SKM-1 (cell line): ENCODE measurements at regions not wholly inside any gene's neighbourhood (a gene's known extent, or its start where the extent isn't known, plus 50 kb on each side); places are given as distances from the start of the nearest gene placed in this dataset.
A peak's percentile ranks its signal among the peaks of the same experiment; 100 is the strongest.

ENCODE experiments used
- DNase-seq: peaks from one replicate; lab custom pipeline; 2025; ENCODE audit not compliant: unreplicated experiment; lab: John Stamatoyannopoulos, UW

DNA sequence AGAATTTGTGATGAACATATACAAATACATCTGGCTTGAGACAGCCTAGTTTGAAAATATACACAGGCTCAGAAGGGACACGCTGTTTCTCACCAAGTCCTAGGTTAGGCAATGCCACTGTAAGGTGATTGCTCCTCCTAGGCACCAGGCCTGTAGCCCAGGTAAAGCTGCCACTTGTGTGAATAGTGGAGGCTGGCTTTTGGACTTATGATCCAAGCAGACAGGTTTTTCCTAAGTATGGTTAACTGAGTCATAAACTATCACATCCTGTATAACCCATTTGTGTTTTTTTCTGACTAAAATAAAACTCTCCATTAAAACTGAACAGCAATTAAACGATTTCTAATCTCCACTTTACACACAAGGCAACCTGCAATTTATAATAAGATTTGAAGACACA, 81.0 kb downstream of the SEMA4F start:
- no peak for DNase-seq

DNA sequence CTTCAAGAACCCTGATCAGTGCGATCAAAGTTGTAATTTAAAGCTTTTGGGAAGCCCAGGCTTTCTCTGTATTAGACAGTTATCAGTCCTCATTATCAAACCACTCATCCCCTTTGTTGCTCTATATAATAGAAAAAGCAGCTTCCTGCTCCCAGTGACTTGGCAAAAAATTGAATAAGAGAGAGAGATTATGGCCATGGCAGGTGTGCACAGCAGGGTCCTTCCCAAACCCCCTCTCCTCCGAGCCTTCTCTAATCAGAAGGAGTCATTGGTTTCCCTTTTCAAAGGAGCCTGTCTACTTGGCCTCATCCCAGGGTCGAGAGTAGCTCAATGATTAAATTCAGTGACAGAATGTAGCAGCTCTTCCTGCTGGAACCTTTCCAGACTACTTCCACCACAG, 81.5 kb downstream of the SEMA4F start:
- DNase-seq = no peak

DNA sequence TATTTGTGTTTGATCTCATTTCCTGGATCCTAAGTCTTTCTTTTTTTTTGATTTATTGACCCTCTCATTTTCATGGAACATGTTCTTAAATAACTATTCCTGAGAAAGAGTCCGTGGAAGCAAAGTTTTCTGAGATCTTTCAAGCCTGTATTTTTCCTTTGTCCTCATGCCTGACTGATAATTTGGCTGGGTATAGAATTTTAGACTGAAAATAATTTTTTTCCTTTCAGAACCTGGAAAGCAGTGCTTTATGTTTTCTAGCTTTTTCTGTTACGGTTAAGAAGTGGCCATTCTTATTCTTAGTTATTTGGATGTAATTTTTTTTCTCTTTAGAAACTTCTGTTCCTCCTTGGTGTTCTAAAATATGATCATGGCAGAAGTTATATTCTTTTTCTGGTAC, 82.5 kb downstream of the SEMA4F start:
- DNase-seq = no peak

DNA sequence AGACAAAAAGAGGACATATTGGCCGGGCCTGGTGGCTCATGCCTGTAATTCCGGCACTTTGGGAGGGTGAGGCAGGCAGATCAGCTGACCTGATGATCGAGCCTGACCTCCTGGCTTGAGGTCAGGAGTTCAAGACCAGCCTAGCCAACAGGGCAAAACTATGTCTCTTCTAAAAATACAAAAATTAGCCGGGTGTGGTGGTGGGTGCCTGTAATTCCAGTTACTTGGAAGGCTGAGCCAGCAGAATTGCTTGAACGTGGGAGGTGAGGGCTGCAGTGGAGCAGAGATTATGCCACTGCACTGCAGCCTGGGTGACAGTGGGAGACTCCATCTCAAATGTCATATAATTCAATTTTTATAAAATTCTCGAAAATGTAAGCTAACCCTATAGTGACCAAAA, 84.5 kb downstream of the SEMA4F start:
- DNase-seq = no peak

DNA sequence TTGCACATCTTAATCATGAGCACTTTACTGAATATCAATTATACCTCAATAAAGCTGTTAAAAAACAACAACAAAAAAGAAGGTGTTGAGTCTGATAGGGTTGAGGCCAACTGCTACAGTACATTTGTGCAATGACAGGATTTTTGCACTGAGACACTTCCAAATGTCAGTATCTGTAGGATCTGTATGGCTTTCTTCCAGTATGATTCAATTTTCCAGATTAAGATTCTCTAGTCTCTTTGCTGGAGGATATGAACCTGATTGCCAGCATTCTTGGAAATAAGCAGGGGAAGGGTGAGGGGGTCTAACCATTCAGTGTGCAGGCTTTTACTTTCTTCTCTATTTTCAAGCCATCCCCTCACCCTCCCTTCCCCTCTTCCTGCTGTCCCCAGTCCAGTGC, 85.1 kb downstream of the SEMA4F start:
- DNase-seq = no peak

DNA sequence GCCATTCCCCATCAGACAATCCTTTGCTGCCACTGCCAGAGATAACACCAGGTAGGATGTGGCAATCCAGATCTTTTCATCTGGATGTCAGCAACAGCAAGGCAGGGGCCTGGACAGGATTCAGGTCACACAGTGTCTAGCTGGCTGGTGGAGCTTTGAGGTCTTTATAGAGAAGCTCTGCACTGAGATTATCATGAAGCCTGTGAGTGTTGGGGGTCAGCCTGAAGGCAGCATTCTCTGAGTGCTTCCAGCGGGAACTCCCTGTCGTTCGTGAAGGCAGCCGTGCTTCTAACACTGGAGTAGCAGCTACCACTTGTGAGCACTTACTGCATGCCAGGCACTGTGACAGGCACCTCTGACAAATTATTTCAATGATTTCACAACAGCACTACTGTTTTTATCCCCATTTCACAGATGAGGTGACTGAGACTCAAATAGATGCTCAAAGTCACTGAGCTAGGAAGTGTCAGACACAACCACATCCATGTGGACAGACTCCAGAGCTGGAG, 85.7 kb downstream of the SEMA4F start:
- no peak for DNase-seq

DNA sequence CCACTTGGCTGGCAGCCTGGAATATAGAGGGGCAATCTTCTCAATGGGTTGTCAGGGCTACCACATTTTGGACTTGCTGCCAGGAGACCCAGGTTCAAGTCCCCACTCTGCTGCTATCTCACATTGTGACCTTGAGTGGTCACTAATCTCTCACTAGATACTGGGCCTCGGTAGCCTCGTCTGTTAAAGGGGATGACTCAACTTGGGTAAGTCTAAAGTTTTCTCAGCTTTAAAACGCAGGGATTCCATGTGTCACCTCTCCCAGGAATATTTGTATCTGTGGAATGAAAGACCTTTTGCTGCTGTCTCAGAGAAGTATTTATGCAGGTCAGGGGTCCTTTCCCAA, 86.3 kb downstream of the SEMA4F start:
- DNase-seq = no peak

DNA sequence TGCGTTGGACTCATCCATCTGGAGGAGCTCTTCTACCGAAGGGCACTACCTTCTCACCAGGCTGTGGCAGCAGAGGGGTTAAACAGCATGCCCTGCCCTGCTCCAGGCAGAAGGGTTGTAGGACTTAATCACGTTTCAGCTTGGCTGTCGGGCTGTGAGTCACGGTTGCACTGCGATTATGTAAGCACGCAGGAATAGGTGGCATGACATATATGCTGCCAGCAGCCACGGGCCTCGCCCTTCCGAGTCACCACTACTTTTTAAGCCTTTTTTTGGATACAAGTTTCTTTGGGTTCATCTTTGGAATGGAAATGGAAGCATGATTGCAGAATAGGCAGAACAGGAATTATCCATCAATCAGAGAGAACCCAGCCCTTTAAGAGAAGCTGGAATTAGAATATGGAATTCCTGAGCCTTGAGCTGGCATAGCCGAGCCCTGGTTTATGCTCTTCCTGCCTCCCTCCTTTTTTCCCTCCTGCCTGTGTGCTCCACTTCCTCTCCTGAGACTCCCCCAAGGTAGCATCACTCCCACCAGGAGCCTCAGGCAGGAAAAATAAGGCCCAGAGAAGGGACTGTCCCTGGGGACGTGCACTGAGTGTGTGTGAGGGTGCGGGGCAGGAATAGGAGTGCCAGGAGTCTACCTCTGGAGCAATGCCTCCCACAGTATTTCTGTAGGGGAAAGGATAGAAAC, 86.8 kb downstream of the SEMA4F start:
- peak; percentile 54 for DNase-seq

DNA sequence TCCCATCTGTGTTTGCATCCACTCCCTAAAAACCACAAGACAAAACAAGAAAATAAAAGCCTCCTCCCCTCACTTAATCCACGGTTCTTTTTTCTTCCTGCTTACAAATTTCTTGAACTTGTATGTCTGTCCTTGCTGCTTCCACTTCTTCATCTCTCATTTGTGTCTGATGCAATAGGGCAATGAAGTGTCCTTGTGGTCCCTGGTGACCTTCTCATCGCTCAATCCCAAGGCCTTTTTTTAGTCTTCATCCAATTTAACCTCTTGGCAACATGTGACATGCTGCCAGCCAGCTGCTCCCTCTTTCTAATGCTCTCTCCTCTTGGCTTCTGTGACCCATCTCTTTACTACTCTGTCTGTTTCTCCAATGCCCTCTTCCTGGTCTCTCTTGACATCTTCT, 87.6 kb downstream of the SEMA4F start:
- peak; percentile 8 for DNase-seq

DNA sequence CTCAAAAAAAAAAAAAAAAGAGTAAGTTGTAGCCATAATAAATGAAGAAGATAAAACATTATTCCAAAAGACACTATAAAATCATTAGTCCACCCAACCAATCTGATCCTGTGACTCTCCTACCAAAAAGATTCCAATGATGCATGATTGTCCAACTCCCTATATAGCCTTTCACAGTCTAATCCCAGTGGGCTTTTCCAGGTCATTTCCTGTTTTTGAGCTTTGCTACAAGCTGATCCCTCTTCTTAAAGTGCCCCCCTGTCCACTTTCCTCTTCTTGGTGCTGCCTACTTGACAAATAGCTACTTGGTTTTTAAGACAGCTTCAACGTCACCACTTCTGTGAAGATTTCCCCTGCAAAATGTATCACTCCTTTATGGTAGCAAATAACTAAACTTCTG, 88.4 kb downstream of the SEMA4F start:
- DNase-seq = no peak

DNA sequence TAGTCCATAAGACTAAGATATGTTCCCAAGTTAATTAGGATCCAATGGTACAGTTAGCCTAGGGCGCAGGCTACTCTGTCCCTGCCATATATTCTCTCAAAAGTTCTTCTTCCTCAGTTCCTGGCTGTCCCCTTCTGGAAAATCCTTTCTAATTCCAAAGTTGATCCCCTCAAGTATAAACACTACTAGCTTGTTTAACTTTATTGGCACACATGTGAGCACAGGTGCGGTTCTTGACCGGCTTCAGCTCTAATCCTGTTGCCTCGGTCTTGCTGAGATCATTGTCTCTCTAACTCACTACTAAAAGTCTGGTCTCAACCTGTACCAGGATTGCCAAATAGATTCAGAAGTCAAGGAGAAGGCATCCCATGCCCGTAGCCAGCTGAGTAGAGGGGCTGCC, 89.0 kb downstream of the SEMA4F start:
- no peak for DNase-seq

DNA sequence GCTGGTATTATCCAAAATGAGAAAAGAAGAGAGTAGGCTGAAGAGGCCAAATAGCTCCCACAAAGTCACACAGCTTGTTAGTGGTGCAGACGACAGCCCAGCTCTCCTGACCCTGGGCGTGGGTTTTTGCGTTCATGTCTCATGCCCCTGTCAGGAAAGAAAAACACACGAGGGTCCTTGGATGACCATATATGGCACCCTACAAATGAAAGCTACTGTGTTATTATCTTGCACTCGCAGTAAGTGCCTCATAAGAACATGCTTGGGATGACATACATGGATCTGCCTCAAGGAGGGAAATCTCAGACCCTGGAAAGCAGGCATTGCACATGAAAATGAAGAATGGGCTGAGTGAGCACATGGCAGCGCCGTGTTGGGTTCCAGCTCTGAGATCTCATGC, 89.7 kb downstream of the SEMA4F start:
- DNase-seq = no peak

DNA sequence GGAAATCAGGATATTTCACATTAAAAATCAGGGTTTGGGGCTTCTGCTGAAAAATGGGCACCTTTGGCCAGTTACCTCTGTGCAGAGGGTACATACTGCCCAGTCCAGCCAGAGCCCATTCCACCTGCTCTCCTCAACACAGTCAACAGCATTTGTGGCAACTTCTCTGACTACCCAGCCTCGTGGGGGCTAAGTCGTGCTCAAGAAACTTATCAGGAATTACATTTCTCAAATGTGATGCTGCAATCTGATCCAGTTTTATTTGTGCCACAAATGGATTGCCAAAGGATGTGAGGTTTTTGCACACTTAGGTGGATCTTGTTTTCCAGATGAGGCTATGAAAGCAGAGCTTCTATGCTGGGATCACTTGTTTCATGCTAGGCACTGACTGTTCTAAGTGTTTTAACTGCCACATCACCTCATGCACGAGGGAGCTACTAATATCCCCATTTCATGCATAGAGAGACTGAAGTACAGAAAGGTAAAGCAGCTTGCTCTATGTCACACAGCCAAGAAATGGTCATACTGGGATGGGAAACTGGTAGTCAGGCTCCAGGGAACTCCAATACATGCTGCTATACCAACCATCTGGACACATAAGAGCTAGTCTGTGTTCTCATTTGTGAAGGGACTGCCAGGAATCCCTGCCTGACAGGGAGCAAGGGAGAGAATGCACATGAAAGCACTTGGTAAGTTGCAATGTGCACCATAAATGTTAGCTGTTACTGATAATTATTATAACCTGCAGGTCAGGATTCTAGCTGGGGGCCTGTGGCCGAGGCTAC, 89.0 kb upstream of the HK2 start:
- no peak for DNase-seq

DNA sequence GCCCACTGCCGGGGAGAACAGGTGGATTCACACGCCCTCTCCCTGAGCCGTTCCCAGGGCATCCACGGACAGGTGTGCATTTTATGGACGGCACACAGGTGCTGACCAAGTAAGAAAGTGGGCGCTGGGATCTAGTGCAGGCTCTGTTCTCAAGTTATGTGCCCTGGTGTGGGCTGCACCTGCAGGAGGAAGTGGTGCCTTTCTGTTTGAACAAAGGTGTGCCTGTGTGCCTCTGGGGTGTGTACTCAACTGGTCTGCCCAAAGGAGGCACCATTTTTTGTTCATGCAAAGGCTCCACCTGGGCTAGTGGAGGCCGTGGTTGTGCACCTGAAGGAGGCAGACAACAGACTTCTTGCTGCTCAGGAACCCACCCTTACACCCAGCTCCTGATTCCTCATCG, 88.2 kb upstream of the HK2 start:
- no peak for DNase-seq

DNA sequence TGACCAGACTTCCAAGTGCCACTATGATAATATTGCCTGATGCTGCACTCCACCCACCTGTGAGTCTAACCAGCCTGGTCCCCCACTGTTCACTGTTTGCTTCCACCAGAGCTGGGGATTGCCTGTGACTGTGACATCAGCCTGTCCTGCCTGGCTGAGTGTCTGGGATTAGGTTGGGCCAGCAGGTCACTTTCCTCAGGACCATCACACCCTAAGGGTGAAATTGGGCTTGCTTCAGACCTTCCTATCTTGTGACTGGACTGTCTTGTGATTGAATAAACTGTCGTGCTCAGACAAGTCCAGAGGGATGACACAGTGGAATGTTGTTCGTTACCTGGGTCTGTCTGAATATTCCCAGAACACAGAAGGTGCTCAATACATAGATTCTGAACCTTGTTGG, 87.4 kb upstream of the HK2 start:
- DNase-seq = no peak

DNA sequence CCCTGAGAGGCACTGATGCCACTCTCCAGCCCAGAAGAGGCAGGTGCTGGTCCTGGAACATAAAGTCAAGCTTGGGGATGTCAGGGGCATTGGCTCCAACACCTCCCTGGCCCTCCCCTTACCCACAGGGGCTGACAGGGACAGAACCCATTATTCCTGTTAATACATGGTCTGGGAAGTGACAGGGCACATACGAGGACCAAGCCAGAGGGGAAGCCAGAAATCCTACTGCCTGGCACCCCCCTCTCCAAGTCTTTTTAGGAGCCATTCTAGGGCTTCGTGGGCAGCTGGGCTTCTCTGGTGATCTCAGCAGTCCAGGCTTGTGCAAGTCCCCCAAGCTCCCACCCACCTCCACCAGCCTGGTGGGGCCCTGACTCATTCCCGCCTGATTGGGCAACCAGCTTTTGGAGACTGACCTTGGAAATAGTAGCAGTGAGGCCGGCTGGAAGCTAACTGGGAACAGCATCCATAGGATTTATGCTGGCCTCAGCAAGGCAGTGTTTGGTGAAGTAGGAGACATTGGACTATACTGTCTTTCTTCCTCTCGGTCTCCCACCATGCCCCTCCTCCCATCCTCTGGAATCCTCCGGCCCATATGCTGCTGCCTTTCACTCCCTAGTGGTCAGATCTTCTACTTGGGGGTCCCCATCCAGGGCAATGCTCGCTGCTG, 86.4 kb upstream of the HK2 start:
- no peak for DNase-seq

DNA sequence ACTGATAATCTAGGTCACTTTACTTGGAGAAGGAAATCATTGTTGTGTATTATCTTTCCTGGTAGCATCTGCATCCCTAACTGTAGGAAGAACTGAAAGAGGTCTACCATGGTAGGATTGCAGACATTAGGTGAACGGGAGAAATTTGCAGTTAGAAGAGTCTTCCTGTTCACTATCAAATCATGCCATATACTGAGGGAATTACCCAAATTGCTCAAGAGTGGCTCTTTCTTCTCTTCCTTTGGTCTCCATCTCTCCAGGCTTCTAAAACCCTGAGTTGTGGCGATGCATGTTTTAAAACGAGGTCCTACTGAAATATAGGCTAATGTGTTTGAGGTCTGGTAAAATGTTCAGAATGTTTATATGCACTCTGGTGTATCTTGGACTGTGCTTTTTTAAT, 85.3 kb upstream of the HK2 start:
- DNase-seq = no peak

DNA sequence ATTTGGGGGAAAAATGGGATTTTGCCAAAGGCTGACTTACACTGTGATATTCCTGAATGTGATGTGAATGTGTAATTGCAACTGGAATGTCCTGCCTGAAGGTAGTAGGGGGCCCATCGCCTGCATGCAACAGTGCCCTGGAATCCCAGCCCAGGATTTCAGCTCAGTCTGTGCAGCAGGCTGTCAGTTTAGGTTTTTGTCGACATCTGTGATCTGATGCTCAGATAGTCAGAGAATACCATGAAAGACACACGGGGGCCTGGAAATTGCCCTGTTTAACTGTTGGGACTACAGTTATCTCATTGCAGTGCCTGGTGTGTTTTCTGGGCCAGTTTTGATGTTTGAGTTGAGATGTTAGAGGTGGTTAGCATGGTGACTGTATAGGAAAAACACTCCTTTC, 84.5 kb upstream of the HK2 start:
- DNase-seq = no peak

DNA sequence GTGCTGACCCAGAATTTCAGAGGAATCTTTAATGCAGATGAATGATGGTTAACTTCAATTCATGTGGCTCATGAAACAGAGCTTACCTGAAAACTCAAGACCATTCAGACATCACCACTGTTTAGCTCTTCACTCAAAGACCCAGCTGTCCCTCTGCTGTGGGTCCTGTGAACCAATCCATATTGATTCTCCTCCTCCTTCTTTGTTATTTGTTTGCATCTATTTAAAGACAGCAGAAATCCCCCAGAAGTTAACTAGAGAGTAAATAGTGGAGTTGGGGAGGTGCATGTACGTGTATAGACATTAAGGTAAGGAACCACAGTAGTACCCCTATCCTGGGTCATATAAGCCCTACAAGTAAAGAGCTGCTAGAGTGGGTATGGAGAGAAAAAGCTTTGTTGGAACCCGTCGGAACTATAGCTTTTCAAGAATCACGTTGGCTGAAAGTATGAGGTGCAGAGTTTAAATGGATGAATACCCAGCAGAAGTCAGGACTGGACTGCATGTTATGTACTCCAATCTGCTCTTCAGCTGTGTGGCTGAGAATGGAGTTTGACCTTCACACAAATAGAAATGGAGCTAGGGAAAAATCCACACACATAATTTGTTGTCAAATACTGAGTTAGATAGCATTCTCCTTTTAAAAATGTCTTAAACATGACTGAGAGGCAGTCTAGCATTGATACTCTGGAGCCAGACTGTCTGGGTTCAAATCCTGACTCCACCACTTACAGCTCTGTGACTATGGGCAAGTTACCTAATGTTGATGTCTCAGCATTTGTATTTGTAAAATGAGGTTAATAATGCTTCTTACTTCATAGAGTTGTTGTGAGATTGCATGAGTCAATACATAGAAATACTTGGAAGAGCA, 81.7 kb upstream of the HK2 start:
- no peak for DNase-seq

DNA sequence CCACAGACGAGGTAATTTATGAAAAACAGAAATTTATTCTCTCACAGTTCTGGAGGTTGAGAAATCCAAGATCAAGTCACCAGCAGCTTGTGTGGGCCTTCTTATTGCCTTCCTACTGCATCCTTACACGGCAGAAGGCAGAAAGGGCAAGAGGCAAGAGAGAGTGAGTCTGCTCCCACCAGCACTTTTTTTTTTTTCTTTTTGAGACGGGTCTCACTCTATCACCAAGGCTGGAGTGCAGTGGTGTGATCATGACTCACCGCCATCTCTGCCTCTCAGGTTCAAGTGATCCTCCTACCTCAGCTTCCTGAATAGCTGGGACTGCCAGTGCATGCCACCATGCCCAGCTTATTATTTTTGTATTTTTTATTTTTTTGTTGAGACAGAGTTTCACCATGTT, 78.5 kb upstream of the HK2 start:
- no peak for DNase-seq

DNA sequence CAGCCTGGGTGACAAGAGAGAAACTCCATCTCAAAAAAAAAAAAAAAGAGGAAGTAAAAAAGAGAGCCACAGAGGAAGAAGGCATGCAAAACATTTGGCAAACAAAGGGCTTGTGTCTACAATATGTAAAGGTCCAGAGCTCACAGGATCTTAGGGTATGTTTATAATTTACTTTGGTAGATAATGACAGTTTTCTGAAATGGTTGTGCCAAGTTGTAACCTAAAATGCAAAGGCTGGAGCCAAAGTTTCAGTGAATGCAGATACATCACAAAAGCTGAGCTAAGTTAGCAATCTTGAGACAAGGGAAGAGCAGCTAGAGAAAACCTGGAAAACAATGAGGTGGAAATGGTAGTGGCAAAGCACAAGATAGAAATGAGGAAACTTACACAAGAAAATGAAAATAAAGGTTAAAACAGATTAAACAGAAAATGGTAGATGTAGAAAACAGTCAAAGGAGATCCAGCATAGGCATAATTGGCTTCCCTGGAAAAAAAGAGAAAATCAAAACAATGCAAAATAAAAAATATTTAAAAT, 77.5 kb upstream of the HK2 start:
- DNase-seq = peak; percentile 26
